ENCODE measurements at regions not wholly inside any gene's neighbourhood (a gene's known extent, or its start where the extent isn't known, plus 50 kb on each side); places are given as distances from the start of the nearest gene placed in this dataset.
A peak's percentile ranks its signal among the peaks of the same experiment; 100 is the strongest.

- Histone ChIP-seq H3K79me1 (ENCODE audit: low read length) (no peaks in the 10 kb centered on the region), H2AK5ac (ENCODE audit: low read length) (no peak overlapping the region), H2BK15ac (replicated peaks; ENCODE audit: low read depth) (no peak overlapping the region), H2BK5ac (ENCODE audit: low read length) (no peak overlapping the region), H3K4me2 (ENCODE audit: low read length) (no peak overlapping the region), H3K4me1 (ENCODE audit: control insufficient read depth, low read depth, low read length) (no peaks in the 10 kb centered on the region), H3K18ac (ENCODE audit: low read length) (no peak overlapping the region), H3K79me2 (ENCODE audit: control insufficient read depth, insufficient read depth, low read length) (no peaks in the 10 kb centered on the region), H3K36me3 (ENCODE audit: control insufficient read depth, insufficient read depth, low read length) (no peaks in the 10 kb centered on the region), H3K9ac (ENCODE audit: low read length) (no peak overlapping the region), H3K4ac (ENCODE audit: low read depth, low read length) (no peak overlapping the region), H3K23ac (ENCODE audit: low read length) (no peak overlapping the region), H3K56ac (ENCODE audit: low read length) (no peak overlapping the region), H2BK120ac (ENCODE audit: low read depth, low read length) (no peak overlapping the region), H3K27ac (ENCODE audit: low read depth, low read length) (no peak overlapping the region), H4K8ac (ENCODE audit: low read depth, low read length) (no peak overlapping the region), H3K27me3 (ENCODE audit: insufficient read depth, low read length, poor library complexity) (no peaks in the 10 kb centered on the region), H3K4me3 (ENCODE audit: low read length) (no peak overlapping the region), H4K5ac (ENCODE audit: low read length) (no peak overlapping the region)
- WGBS (ENCODE audit: extremely low coverage, insufficient coverage, low lambda C conversion rate) = no CpG with 5 or more reads among the region's 2 CpGs
- DNase-seq = peak; percentile 61
These were observed 89.9 kb upstream of the CHL1 start for GRCh38 chr3:106619-107018.

DNA sequence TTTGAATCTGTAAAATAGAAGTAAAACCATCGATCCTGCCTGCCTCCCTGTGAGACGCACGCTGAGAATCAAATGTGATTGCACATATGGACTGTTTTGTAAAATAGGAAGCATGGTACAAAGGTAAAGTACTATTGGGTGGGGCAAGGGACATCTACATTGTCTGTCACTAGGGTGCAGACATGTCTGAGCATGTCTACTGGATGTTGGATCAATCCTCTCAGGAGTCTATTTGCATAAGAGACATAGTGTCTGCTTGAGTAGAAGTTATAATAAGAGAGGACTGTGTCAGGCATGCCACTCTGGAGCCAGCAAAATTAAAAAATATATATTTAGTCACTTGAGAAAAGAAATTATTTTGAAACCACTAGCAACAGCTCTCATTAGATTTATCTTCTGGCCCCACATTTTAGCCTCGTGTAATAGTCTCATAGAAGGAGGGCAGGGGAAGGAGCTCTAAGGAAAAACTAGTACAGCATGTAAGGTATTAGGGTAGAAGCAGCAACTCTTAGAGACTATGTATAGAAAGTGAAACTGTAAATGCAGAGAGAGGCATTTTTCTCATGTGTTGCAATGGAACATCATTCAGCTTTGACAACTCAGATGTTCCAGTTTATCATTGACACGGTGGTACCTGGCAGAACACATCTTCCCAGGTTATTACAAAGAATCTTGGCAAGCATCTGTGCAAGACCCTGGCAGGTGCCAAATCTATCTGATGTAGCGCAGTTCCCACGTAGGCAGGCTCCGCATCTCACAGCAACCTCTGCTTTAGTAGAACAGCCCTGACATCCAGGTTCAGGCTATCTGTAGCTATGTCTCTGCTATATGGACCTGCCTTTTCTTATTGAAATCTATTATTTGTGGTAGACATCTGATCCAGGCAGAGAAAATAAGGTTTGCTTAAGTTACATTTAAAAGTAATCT, 85.2 kb upstream of the CHL1 start:
- no CpG with 5 or more reads among the region's 8 CpGs for WGBS (ENCODE audit: extremely low coverage, insufficient coverage, low lambda C conversion rate)
- H2BK15ac ChIP-seq (replicated peaks; ENCODE audit: low read depth) = no peak overlapping the region

DNA sequence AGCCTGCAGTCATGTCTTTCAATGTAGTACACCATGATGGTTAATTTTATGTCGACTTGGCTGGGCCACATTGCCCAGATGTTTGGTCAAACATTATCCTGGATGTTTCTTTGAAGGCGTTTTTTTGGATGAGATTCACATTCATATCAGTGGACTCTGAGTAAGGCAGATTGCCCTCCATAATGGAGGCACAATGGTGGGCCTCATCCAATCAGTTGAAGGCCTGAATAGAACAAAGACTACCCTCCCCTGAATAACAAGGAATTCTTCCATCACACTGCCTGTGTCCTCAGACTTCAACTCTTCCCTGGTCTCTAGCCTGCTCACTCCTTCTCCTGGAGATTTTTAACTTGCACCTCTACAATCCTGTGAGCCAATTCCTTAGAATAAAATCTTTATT, 83.8 kb upstream of the CHL1 start:
- no peak overlapping the region for H2BK120ac ChIP-seq (ENCODE audit: low read depth, low read length)
- no peak overlapping the region for H4K8ac ChIP-seq (ENCODE audit: low read depth, low read length)
- DNase-seq = no peak
- WGBS (ENCODE audit: extremely low coverage, insufficient coverage, low lambda C conversion rate) = no CpG with 5 or more reads among the region's 2 CpGs
- H3K4me1 ChIP-seq (ENCODE audit: control insufficient read depth, low read depth, low read length) = no peaks in the 10 kb centered on the region
- no peak overlapping the region for H3K9ac ChIP-seq (ENCODE audit: low read length)
- no peaks in the 10 kb centered on the region for H3K79me2 ChIP-seq (ENCODE audit: control insufficient read depth, insufficient read depth, low read length)
- H3K79me1 ChIP-seq (ENCODE audit: low read length) = no peaks in the 10 kb centered on the region
- no peak overlapping the region for H2AK5ac ChIP-seq (ENCODE audit: low read length)
- H3K27ac ChIP-seq (ENCODE audit: low read depth, low read length) = no peak overlapping the region
- no peak overlapping the region for H3K23ac ChIP-seq (ENCODE audit: low read length)
- no peaks in the 10 kb centered on the region for H3K27me3 ChIP-seq (ENCODE audit: insufficient read depth, low read length, poor library complexity)
- H2BK5ac ChIP-seq (ENCODE audit: low read length) = no peak overlapping the region
- no peaks in the 10 kb centered on the region for H3K36me3 ChIP-seq (ENCODE audit: control insufficient read depth, insufficient read depth, low read length)
- H3K56ac ChIP-seq (ENCODE audit: low read length) = no peak overlapping the region
- no peak overlapping the region for H3K18ac ChIP-seq (ENCODE audit: low read length)
- H3K4me2 ChIP-seq (ENCODE audit: low read length) = no peak overlapping the region
- no peak overlapping the region for H4K5ac ChIP-seq (ENCODE audit: low read length)
- no peak overlapping the region for H3K4me3 ChIP-seq (ENCODE audit: low read length)
- no peak overlapping the region for H3K4ac ChIP-seq (ENCODE audit: low read depth, low read length)
- no peak overlapping the region for H2BK15ac ChIP-seq (replicated peaks; ENCODE audit: low read depth)

More for the DNA sequence above, 85.2 kb upstream of the CHL1 start:
- no peak overlapping the region for H2BK120ac ChIP-seq (ENCODE audit: low read depth, low read length)
- H2BK5ac ChIP-seq (ENCODE audit: low read length) = no peak overlapping the region
- no peak overlapping the region for H3K4me3 ChIP-seq (ENCODE audit: low read length)
- no peak overlapping the region for H3K4ac ChIP-seq (ENCODE audit: low read depth, low read length)
- no peak overlapping the region for H3K23ac ChIP-seq (ENCODE audit: low read length)
- no peak overlapping the region for H2AK5ac ChIP-seq (ENCODE audit: low read length)
- no peaks in the 10 kb centered on the region for H3K4me1 ChIP-seq (ENCODE audit: control insufficient read depth, low read depth, low read length)
- H3K79me2 ChIP-seq (ENCODE audit: control insufficient read depth, insufficient read depth, low read length) = no peaks in the 10 kb centered on the region
- H3K27me3 ChIP-seq (ENCODE audit: insufficient read depth, low read length, poor library complexity) = no peaks in the 10 kb centered on the region
- no peak for DNase-seq
- H3K18ac ChIP-seq (ENCODE audit: low read length) = no peak overlapping the region
- no peaks in the 10 kb centered on the region for H3K79me1 ChIP-seq (ENCODE audit: low read length)
- H3K27ac ChIP-seq (ENCODE audit: low read depth, low read length) = no peak overlapping the region
- H3K36me3 ChIP-seq (ENCODE audit: control insufficient read depth, insufficient read depth, low read length) = no peaks in the 10 kb centered on the region
- H3K4me2 ChIP-seq (ENCODE audit: low read length) = no peak overlapping the region
- no peak overlapping the region for H3K9ac ChIP-seq (ENCODE audit: low read length)
- H3K56ac ChIP-seq (ENCODE audit: low read length) = no peak overlapping the region
- no peak overlapping the region for H4K8ac ChIP-seq (ENCODE audit: low read depth, low read length)
- no peak overlapping the region for H4K5ac ChIP-seq (ENCODE audit: low read length)

- H3K27ac ChIP-seq (ENCODE audit: low read depth, low read length) = no peak overlapping the region
- H3K27me3 ChIP-seq (ENCODE audit: insufficient read depth, low read length, poor library complexity) = no peaks in the 10 kb centered on the region
- WGBS (ENCODE audit: extremely low coverage, insufficient coverage, low lambda C conversion rate) = no CpG with 5 or more reads among the region's 1 CpG
- no peaks in the 10 kb centered on the region for H3K36me3 ChIP-seq (ENCODE audit: control insufficient read depth, insufficient read depth, low read length)
- no peak overlapping the region for H3K18ac ChIP-seq (ENCODE audit: low read length)
- H3K79me2 ChIP-seq (ENCODE audit: control insufficient read depth, insufficient read depth, low read length) = no peaks in the 10 kb centered on the region
- H2BK5ac ChIP-seq (ENCODE audit: low read length) = no peak overlapping the region
- no peak overlapping the region for H2BK15ac ChIP-seq (replicated peaks; ENCODE audit: low read depth)
- no peak overlapping the region for H2AK5ac ChIP-seq (ENCODE audit: low read length)
- H3K23ac ChIP-seq (ENCODE audit: low read length) = no peak overlapping the region
- H4K5ac ChIP-seq (ENCODE audit: low read length) = no peak overlapping the region
- no peak overlapping the region for H3K56ac ChIP-seq (ENCODE audit: low read length)
- no peak overlapping the region for H3K4ac ChIP-seq (ENCODE audit: low read depth, low read length)
- no peak for DNase-seq
- no peaks in the 10 kb centered on the region for H3K79me1 ChIP-seq (ENCODE audit: low read length)
- H2BK120ac ChIP-seq (ENCODE audit: low read depth, low read length) = no peak overlapping the region
- H3K9ac ChIP-seq (ENCODE audit: low read length) = no peak overlapping the region
- H4K8ac ChIP-seq (ENCODE audit: low read depth, low read length) = no peak overlapping the region
- H3K4me1 ChIP-seq (ENCODE audit: control insufficient read depth, low read depth, low read length) = no peaks in the 10 kb centered on the region
- H3K4me3 ChIP-seq (ENCODE audit: low read length) = no peak overlapping the region
- no peak overlapping the region for H3K4me2 ChIP-seq (ENCODE audit: low read length)
These were observed 77.9 kb upstream of the CHL1 start for GRCh38 chr3:118666-119065.

DNA sequence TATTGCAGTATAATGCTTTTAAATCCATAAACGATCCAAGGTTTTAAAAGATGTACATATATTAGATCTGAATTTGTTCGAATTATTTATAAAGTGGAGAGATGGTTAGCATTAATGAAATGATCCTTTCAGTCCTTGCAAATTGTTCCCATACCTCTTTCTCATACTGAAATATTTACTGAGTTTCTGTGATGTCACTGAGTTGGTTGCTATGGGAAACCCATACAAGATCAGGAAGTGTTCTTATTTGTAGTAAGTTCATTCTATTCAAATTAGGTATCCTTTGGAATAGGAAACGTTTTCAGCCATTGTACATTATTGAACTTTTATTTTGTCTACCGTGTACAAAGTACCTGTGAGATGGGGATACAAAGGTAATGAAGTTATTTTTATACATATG, 73.2 kb upstream of the CHL1 start:
- Histone ChIP-seq H2BK15ac (replicated peaks; ENCODE audit: low read depth) (no peak overlapping the region), H3K18ac (ENCODE audit: low read length) (no peak overlapping the region), H3K23ac (ENCODE audit: low read length) (no peak overlapping the region), H2BK120ac (ENCODE audit: low read depth, low read length) (no peak overlapping the region), H2AK5ac (ENCODE audit: low read length) (no peak overlapping the region), H4K5ac (ENCODE audit: low read length) (no peak overlapping the region), H3K4ac (ENCODE audit: low read depth, low read length) (no peak overlapping the region), H3K36me3 (ENCODE audit: control insufficient read depth, insufficient read depth, low read length) (no peaks in the 10 kb centered on the region), H3K9ac (ENCODE audit: low read length) (no peak overlapping the region), H2BK5ac (ENCODE audit: low read length) (no peak overlapping the region), H3K4me1 (ENCODE audit: control insufficient read depth, low read depth, low read length) (no peaks in the 10 kb centered on the region), H3K27ac (ENCODE audit: low read depth, low read length) (no peak overlapping the region), H3K79me1 (ENCODE audit: low read length) (no peaks in the 10 kb centered on the region), H3K56ac (ENCODE audit: low read length) (no peak overlapping the region), H3K4me2 (ENCODE audit: low read length) (no peak overlapping the region), H3K4me3 (ENCODE audit: low read length) (no peak overlapping the region), H4K8ac (ENCODE audit: low read depth, low read length) (no peak overlapping the region), H3K27me3 (ENCODE audit: insufficient read depth, low read length, poor library complexity) (no peaks in the 10 kb centered on the region), H3K79me2 (ENCODE audit: control insufficient read depth, insufficient read depth, low read length) (no peaks in the 10 kb centered on the region)
- DNase-seq = no peak
- WGBS (ENCODE audit: extremely low coverage, insufficient coverage, low lambda C conversion rate) = no CpG with 5 or more reads among the region's 4 CpGs

All from mesendoderm (in vitro differentiated cells).